ENCODE measurements at regions not wholly inside any gene's neighbourhood (a gene's known extent, or its start where the extent isn't known, plus 50 kb on each side); places are given as distances from the start of the nearest gene placed in this dataset.

GRCh38 chr2:238650536-238650935 is 197.3 kb upstream of the TWIST2 start:
- no peak overlapping the region for H3K27ac Mint-ChIP-seq
- WGBS (ENCODE audit: insufficient coverage): 100% methylated on average over 3 of the region's 5 CpGs
- H4K20me1 ChIP-seq (ENCODE audit: insufficient read depth, low read length): no peaks in the 10 kb centered on the region

GRCh38 chr2:238651306-238652052 is 196.4 kb upstream of the TWIST2 start:
- Histone ChIP-seq H3K27ac (ENCODE audit: low read depth in 1 of 2, low read length in 2 of 2) (no peak overlapping the region), H3K4me1 (ENCODE audit: control insufficient read depth in 1 of 2, insufficient read depth in 2 of 2, low read length in 2 of 2) (no peaks in the 10 kb centered on the region), H3K36me3 (replicated peaks in 1 of 2; ENCODE audit: control insufficient read depth in 1 of 2, insufficient read depth in 2 of 2, low read length in 2 of 2) (no peaks in the 10 kb centered on the region), H3K79me2 (ENCODE audit: insufficient read depth, low read length) (no peaks in the 10 kb centered on the region), H4K20me1 (ENCODE audit: insufficient read depth, low read length) (no peaks in the 10 kb centered on the region), H3K27me3 (ENCODE audit: control insufficient read depth in 2 of 2, insufficient read depth in 2 of 2, low read length in 2 of 2) (no peaks in the 10 kb centered on the region), H3K9me3 (replicated peaks in 1 of 2; ENCODE audit: control insufficient read depth in 1 of 2, insufficient read depth in 1 of 2, low read length in 2 of 2) (peaks cover 0 to 5% of the 10 kb centered on the region in 2 donors), H2AFZ (ENCODE audit: insufficient read depth, low read depth, low read length, poor library complexity, severe bottlenecking) (no peak overlapping the region), H3K4me3 (replicated peaks in 1 of 3; ENCODE audit: low read depth in 2 of 3, low read length in 3 of 3) (no peak overlapping the region), H3K4me2 (replicated peaks; ENCODE audit: extremely low read depth, low read length, poor library complexity, severe bottlenecking) (no peak overlapping the region), H3K9ac (ENCODE audit: insufficient read depth, low read length, poor library complexity, severe bottlenecking) (no peak overlapping the region)
- H3K4me1 Mint-ChIP-seq: no peaks in the 10 kb centered on the region
- H3K27ac Mint-ChIP-seq: no peak overlapping the region
- DNase-seq: no peak
- WGBS (ENCODE audit: insufficient coverage): 75% methylated on average over 4 of the region's 5 CpGs
- H3K27me3 Mint-ChIP-seq (ENCODE audit: low read depth in 3 of 3): peaks cover 7 to 16% (median 12%) of the 10 kb centered on the region in 3 donors
- H3K9me3 Mint-ChIP-seq: peaks cover 0 to 11% (median 3%) of the 10 kb centered on the region in 7 donors
- H3K36me3 Mint-ChIP-seq: no peaks in the 10 kb centered on the region
- intact Hi-C loops (cut with micrococcal nuclease): no loop called here
- TF ChIP-seq, protein P1, sequence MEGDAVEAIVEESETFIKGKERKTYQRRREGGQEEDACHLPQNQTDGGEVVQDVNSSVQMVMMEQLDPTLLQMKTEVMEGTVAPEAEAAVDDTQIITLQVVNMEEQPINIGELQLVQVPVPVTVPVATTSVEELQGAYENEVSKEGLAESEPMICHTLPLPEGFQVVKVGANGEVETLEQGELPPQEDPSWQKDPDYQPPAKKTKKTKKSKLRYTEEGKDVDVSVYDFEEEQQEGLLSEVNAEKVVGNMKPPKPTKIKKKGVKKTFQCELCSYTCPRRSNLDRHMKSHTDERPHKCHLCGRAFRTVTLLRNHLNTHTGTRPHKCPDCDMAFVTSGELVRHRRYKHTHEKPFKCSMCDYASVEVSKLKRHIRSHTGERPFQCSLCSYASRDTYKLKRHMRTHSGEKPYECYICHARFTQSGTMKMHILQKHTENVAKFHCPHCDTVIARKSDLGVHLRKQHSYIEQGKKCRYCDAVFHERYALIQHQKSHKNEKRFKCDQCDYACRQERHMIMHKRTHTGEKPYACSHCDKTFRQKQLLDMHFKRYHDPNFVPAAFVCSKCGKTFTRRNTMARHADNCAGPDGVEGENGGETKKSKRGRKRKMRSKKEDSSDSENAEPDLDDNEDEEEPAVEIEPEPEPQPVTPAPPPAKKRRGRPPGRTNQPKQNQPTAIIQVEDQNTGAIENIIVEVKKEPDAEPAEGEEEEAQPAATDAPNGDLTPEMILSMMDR (IDR thresholded peaks at IDR 0.05): no peak
- H3K4me3 Mint-ChIP-seq: no peak overlapping the region

More at GRCh38 chr2:238650536-238650935, 197.3 kb upstream of the TWIST2 start:
- H3K9me3 Mint-ChIP-seq: peaks cover 0 to 11% (median 3%) of the 10 kb centered on the region in 7 donors
- no peaks in the 10 kb centered on the region for H3K79me2 ChIP-seq (ENCODE audit: insufficient read depth, low read length)
- TF ChIP-seq, protein P1 (IDR thresholded peaks at IDR 0.05): no peak
- H3K4me3 Mint-ChIP-seq: no peak overlapping the region
- H3K4me3 ChIP-seq (replicated peaks in 1 of 3; ENCODE audit: low read depth in 2 of 3, low read length in 3 of 3): no peak overlapping the region
- no peaks in the 10 kb centered on the region for H3K4me1 Mint-ChIP-seq
- no peaks in the 10 kb centered on the region for H3K36me3 Mint-ChIP-seq
- DNase-seq: no peak
- H3K27ac ChIP-seq (ENCODE audit: low read depth in 1 of 2, low read length in 2 of 2): no peak overlapping the region
- H3K4me1 ChIP-seq (ENCODE audit: control insufficient read depth in 1 of 2, insufficient read depth in 2 of 2, low read length in 2 of 2): no peaks in the 10 kb centered on the region
- H3K4me2 ChIP-seq (replicated peaks; ENCODE audit: extremely low read depth, low read length, poor library complexity, severe bottlenecking): no peak overlapping the region
- H3K27me3 Mint-ChIP-seq (ENCODE audit: low read depth in 3 of 3): peaks cover 3 to 12% (median 9%) of the 10 kb centered on the region in 3 donors
- H3K9me3 ChIP-seq (replicated peaks in 1 of 2; ENCODE audit: control insufficient read depth in 1 of 2, insufficient read depth in 1 of 2, low read length in 2 of 2): peaks cover 0 to 5% of the 10 kb centered on the region in 2 donors
- no peak overlapping the region for H3K9ac ChIP-seq (ENCODE audit: insufficient read depth, low read length, poor library complexity, severe bottlenecking)
- no peaks in the 10 kb centered on the region for H3K27me3 ChIP-seq (ENCODE audit: control insufficient read depth in 2 of 2, insufficient read depth in 2 of 2, low read length in 2 of 2)
- no peak overlapping the region for H2AFZ ChIP-seq (ENCODE audit: insufficient read depth, low read depth, low read length, poor library complexity, severe bottlenecking)
- intact Hi-C loops (cut with micrococcal nuclease): no loop called here
- H3K36me3 ChIP-seq (replicated peaks in 1 of 2; ENCODE audit: control insufficient read depth in 1 of 2, insufficient read depth in 2 of 2, low read length in 2 of 2): no peaks in the 10 kb centered on the region

All from CD14-positive monocyte (primary cell).